ENCODE measurements at regions not wholly inside any gene's neighbourhood (a gene's known extent, or its start where the extent isn't known, plus 50 kb on each side); places are given as distances from the start of the nearest gene placed in this dataset.

DNA sequence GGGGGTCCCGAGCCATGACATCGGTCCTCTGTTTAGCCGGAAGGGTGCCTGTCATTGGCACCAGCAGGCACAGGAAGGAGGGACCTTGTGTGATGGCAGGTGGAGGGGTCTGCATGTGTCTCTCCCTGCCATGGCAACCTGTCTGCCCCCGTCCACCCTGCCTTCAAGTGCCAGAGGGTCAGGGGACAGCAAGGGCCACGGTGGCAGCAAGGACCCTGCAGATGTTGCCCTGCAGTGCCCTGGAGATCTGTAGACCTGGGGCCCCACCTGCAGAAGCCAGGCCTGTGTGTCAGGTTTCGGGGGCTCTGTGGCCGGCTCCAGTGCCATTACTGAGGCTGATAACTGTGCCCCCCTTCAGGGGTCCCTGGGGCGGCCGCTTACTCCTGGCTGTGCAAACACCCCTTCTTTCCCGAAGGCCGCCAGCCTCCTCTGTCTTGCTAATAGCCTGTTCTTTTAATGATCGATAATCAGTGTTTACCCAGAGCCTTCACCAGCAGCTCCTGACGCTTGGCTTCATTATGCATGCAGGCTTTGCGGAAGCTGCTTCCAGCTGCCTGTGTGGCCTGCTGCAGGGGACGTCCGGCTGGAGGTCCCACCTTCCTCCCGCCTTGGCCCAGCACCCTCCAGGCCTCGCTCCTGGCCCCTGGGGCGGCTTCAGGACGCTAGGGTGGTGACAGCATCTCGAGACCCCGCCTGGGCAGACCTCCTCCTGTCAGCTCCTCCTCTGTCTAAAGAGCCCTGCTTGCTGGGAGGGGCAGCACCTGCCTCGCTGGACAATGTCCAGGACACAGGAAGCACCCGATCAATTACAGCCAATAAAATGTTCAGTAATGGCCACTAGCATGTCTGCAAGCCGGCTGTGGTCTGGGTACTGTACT lies 153.0 kb downstream of the KIF26A start:
- DNase-seq (ENCODE audit: low spot score), result no peak

GRCh38 chr14:104292084-104292970 lies 153.9 kb downstream of the KIF26A start:
- DNase-seq (ENCODE audit: low spot score), result no peak

- DNase-seq (ENCODE audit: low spot score), result no peak
Observed at GRCh38 chr14:104293231-104293841, 154.9 kb downstream of the KIF26A start.

DNA sequence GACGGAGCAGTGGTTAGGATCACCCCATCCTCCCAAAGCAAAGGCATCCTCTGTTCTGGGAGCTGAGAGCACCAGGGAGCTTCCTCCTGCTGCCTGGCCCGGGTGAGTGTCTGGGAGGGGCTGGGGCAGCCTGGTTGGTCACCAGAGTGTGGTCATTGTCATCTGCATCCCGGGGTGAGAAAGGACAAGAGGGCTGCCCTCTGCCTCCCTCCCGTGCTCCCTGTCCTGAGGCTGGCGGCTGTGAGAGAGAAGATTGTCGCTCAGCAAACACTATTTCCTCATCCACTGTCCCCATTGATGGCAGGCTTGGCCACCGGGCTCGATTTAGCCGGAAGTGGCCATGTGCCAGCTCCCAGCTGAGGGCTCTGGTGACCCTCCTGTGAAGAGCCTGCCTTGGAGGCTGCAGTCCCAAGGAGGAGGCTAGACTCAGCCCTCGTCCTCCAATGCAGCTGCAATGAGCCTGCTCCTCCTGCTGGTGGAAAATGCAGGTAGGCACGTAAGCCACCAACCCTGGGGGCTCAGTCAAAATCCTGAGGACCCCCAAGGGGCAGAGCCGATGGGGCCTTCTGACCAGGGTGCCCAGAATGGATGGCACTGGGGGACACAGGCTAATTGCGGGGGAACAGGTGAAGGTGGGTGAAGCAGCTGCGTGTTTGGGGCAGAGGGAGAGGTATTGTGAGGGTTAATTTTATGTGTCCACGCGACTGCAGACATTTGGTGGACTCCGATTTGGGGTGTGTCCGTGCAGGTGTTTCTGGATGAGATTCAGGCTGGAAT lies 155.7 kb downstream of the KIF26A start:
- peak; percentile 6 for DNase-seq (ENCODE audit: low spot score)

DNA sequence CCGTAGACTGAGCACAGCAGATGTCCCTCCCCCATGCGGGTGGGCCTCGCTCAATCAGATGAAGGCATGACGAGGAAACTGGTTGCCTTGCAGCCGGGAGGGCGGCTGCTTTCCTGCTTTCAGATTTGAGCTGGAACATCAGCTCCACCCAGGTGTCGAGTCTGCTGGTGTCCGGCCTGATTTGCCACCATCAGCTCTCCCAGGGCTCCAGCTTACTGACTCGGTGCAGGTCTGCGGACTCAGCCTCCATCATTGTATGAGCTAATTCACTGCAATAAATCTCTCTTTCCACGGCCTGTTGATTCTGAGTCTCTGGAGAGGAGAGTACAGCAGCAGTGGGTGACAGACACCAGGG lies 156.2 kb downstream of the KIF26A start:
- DNase-seq (ENCODE audit: low spot score), result no peak

DNA sequence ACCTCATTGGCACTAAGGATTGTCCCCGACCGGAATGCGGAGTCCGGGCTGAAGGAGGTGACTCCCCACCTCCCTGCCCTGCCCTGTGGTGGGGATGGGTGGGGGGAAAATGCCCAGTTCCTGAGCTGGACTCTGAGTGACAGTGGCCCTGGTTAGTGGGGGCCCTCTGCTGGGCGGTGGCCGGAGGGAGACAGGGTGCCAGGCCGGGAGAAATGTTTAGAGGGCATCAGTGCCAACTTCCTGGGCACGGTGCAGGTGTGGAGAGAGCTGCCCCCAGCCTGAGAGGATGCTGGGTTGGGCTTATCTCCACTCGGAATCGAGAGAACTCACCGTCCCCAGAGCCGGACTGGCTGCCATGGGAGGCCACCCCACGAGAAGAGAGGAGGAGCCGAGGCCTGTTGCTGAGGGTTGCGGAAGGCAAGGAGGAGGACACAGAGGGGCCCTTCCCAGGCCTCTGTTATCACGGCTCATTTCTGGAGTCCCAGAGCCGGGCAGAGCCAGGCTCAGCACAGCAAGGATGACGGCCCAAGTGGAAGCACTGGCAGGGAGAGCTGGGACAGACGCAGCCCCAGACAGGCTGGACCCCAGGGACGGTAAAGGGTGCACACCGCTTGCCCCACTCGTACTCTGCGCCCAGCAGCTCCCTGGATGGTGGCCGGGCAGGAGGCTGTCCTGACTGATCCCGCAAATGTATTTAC lies 156.7 kb downstream of the KIF26A start:
- no peak for DNase-seq (ENCODE audit: low spot score)

- DNase-seq (ENCODE audit: low spot score), result no peak
Observed at GRCh38 chr14:104295681-104296387, 157.4 kb downstream of the KIF26A start.

DNA sequence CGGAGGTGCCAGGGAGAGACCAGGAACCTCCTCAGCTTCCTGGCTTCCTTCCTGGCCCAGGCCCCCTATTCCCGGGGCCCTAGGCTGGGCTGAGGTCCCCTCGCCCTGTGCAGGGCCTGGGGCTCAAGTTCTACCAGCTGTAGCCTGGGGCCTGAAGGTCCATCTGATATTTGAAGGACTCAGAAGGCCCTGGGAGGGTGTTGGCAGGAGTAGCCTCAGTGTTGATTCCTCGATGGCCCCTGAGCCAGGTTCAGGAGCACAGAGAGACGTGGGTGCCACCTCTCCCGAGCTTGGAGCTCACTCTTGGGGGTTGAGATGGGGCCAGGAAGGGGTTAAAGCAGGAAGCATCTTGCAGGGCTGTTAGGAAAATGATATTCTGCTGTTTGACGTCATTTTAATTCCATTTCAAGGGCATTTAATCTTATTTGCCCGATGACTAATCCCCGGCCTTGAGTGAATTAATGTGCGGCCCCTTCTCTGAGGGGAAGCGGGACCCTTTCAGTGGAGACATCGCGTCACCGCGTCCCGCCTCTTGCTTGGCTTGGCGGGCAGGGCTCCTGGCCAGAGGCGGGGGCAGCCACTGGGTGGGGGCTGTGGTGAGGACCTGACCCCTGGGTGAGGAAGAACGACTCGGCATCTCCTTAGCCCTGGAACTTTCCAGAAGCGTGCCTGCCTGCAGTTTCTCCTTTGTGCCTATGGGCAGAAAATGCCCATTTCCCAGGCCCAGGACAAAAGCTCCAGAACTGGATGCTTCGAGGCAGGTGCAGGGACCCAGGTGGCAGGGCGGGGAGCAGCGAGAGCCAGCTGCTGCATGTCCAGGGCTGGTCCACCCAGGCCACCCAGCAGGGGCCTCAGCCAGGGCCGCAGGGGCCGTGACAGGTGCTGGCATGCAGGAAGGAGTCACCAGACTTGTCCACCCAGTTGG lies 158.3 kb downstream of the KIF26A start:
- DNase-seq (ENCODE audit: low spot score), result no peak

DNA sequence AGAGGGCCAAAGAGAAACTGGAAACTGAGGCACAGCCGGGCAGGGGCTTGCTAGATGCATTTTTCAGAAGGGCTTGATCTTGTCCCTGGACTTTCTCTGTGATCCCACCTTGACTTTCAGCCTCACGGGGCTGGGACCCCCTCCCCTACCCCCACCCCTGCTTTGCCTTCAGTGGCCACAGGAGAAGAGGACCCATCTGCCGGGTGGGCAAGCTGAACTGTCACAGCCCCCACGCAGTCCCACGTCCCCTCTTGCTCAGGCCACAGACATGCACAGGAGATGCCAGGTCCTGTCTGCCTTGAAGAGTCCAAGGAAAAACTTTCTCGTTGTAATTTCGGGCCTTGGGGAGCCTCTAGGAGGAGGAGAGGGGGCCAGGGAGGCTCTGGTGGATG lies 158.9 kb downstream of the KIF26A start:
- DNase-seq (ENCODE audit: low spot score), result no peak

DNA sequence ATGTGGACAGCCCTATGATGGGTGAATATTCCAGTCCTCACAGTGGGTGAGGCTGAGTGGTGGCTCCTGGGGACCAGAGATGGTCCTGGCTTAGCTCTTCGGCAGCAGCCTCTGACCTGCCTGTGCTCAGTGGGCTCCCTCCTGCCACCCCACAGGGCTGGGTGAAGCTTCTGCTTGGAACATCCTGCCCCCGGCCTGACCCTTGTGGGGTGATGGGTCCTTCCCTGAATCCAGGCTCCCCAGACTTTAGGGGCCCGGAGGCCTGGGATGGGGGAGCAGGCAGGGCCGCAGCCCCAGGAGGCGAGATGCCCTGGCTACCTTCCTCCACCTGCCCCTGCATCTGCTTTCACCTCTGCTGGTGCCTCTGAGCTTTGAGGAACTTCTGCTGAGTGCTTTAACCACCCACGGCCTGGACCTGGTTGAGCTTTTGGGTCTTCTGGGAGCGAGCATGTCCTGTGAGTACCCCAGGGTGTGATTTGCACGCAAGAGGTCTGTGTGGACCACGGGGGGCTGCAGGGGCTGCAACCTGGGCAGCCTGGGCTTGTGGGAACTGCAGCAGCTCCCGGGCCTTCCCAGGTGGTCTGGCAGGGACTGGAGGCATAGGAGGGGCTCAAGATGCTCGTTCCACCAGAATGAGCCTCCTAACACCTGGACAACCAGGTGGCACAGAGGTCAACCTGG lies 159.5 kb downstream of the KIF26A start:
- DNase-seq (ENCODE audit: low spot score), result no peak

GRCh38 chr14:104298458-104298857 lies 160.1 kb downstream of the KIF26A start:
- no peak for DNase-seq (ENCODE audit: low spot score)

- DNase-seq (ENCODE audit: low spot score), result no peak
Observed at GRCh38 chr14:104299993-104300761, 161.8 kb downstream of the KIF26A start.

GRCh38 chr14:104301731-104302460 lies 163.5 kb downstream of the KIF26A start:
- DNase-seq (ENCODE audit: low spot score), result no peak

GRCh38 chr14:104302794-104303405 lies 164.5 kb downstream of the KIF26A start:
- no peak for DNase-seq (ENCODE audit: low spot score)

DNA sequence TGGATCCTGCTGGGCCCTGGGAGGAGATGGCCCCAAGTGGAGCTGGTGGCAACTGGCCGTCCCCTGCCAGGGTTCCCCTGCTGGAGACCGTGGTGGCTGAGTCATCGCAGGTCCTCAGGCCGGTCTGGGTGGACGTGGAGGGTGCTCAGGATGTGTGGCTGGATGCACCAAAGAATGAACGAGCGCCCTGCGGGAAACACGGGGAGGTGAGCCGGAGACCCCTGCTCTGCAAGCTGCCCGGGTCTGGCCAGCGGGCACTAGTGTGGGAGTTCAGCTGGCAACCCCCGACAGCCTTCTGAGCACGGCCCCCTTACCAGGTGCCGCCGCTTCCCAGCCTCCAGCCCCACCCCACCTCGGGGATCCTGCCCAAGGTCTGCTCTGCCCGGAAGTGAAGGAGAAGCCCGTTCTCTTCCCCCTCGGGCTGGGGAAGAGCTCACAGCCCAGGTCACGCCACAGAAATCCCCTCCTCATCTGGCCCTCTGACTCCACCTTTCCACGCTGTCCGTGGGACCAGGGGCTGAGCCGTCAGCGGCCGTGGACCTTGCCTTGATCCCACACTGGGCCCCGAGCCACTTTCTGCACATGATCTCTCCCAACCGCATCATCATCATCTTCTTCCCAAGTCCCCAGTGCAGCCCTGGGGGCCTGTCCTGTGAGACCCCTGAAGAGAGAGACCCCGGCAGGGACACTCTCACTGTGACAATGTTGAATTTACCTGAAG lies 165.5 kb downstream of the KIF26A start:
- DNase-seq (ENCODE audit: low spot score), result no peak

Data from HT-29 (cell line).